GM19455 (cell line): ENCODE measurements at regions not wholly inside any gene's neighbourhood (a gene's known extent, or its start where the extent isn't known, plus 50 kb on each side); places are given as distances from the start of the nearest gene placed in this dataset.

Experiments used
- ATAC-seq: cut with Tn5 transposase; IDR thresholded peaks from one replicate; pipeline ENCODE4 v1.9.1; 2021; ENCODE audit not compliant: unreplicated experiment

GRCh38 chr2:12795851-12796250, 79.1 kb downstream of the TRIB2 start:
- ATAC-seq, result no peak

DNA sequence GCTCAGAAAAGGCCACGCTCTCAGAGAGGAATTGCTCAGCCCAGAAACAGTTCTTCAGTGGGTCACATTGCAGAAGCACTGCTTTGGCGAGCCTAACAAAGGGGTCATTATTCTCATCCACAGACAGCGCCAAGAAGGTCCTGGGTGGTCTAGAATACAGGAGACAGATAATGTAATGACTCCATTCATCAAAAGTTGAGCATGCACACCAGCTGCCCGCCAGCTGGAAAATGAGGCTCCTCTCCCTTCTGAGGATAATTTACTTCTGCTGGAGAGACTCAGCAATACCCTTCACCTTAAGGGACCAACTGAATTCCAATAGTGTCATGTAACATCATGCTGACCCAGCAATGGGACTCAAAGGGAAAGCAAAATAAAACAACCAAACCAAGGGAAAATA, 79.9 kb downstream of the TRIB2 start:
- ATAC-seq, result no peak

DNA sequence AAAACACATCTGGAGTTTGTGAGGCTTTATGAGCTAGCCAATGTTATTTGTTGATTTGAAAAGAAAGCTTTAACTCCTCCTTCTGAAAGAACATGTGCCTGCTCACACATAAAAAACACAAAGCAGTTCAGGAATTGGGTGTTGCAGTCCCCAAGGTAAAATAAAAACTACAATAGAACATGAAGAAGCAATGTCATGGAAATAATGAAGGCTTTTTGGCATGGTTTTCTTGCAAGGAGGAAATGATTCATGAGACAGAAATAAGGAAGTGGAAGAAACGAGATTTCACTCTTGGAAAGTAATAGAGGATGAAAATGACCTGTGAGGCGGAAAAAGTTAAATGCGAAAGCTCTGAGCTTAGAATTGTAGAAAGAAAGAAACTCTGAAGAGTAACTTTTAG, 81.1 kb downstream of the TRIB2 start:
- ATAC-seq, result no peak

DNA sequence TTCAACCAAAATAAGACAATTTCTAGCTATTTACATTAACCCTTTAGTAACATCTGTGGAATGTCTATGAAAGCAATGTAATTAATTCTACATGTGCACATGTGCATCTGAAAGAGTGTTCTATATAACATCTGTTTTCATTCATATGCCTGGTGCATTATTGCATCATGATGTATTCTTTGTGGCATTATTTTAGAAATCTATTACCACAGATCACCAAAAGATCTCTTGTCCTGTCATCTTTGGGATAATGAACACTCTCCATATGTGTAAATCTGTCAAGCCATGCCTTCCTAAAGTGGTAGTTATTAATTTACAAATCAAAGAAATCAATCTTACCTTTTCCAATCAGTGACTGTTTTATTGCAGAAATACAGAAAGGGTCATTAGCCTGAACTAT, 86.9 kb downstream of the TRIB2 start:
- ATAC-seq, result no peak

DNA sequence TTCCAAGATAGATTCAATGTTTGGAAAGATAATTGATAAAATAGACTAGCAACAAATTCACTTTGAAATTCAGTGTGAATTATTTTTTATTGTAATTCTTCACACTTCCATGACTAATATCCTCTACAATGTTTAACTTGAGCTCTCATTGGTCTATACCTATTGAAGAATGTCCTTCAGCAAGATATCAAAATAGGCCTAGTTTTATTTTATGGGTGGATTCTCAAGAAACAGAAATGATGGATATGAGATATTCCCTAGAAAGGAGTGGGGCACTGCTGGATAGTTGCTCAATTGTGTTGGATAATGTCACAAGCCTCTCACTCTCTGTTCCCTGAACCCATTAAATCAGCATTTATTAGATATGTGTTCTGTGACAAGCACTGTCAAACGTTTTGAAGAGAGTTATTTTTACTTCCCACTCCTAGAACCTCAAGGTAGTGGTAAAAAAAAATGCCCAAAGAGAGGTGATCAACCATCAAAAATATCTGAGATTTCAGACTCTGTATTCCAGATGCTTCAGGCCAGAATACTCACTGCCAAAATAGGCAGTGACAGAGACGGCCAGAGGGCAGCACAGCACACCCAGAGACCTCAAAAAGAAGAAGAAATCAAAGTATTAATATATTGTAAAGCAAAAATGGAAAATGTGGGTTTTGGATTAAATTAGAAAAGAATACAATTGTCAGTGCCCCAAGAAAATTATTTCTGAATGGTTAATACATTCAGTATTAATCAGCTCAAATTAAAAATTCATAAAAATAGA, 87.5 kb downstream of the TRIB2 start:
- ATAC-seq, result no peak

GRCh38 chr2:12805033-12805432, 88.3 kb downstream of the TRIB2 start:
- no peak for ATAC-seq

- no peak for ATAC-seq
These were observed 90.0 kb downstream of the TRIB2 start for GRCh38 chr2:12806549-12807242.

DNA sequence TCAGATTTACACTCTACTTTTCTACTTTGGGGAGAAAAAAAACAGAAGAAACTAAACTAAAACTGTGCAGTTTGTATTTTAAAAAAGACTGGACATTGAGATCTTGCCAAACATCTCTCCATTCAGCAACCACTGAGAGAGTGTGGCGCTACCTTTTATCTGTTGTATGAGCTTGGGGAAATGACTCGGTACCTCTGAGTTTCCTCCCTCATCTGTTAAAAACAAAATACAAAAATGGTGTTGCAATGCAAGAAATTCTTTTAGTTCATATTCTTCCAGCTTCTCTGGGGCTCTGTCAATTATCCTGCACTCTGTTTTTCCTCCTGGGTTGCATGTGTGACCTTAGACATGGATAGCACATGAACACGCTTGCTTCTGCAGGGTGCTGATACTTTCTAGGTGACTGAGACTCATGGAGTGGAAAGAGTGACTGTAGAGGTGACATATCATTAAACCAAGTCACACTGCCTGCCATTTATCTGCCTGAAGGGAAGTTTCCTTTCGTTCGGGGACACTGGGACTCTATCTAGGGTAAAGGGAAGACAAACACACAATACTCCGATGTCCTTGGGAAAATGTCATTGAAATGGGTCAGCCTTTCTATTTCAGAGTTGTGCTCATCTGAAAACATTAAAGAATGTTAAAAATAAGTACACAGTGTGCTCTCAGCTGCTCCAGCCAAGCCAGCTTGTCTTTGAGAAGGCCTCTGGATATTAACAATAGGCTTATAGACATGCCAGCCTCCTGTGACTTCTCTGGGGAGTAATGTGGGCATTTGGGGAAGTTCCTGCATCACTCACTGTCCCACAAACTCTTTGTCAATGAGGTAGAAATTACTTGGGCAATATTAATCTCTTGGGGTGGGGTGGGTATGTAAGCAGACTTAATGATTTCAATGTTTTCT, 91.4 kb downstream of the TRIB2 start:
- ATAC-seq, result no peak

- ATAC-seq, result no peak
These were observed 92.8 kb downstream of the TRIB2 start for GRCh38 chr2:12809526-12809925.

GRCh38 chr2:12811916-12812315, 95.2 kb downstream of the TRIB2 start:
- no peak for ATAC-seq

- no peak for ATAC-seq
These were observed 96.4 kb downstream of the TRIB2 start for GRCh38 chr2:12813166-12813565.

GRCh38 chr2:12816379-12817306, 99.9 kb downstream of the TRIB2 start:
- no peak for ATAC-seq

- ATAC-seq, result no peak
These were observed 101.1 kb downstream of the TRIB2 start for GRCh38 chr2:12817870-12818269.

- no peak for ATAC-seq
These were observed 101.8 kb downstream of the TRIB2 start for GRCh38 chr2:12818416-12819102.

DNA sequence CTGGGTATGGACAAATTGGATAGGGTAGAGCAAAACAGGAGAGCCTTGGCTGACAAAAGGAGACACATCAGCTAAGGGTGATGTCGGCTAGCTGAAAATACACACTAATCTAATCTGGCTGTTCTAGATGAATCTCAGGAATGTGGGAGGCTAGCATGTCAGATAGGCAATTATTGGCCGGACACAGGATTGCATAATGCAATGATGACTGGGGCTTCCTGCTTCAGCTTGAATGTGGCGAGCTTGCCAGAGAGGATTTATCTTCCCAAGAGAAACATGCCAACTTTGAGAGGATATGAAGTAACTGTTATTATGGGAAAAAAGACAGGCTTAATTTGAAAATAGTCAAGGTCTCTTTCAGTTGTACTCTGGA, 102.4 kb downstream of the TRIB2 start:
- no peak for ATAC-seq

DNA sequence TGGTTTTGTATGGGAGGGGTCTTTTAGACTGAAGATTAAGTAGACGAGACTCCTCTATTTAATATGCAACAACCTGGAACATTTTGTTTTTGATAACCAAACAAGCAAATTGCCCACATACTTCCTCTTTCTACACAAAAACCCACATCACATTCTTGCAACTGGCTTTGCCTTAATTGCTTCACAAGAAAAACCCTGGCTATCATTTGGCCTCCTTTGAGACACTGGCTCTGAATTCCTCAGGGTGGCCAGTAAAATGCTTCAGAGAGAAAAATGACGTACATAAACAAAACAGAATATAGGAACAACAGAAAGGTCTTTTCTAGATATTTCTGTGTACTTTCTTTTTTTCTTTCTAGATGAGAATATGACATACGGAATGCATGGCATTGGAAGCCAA, 103.0 kb downstream of the TRIB2 start:
- no peak for ATAC-seq

DNA sequence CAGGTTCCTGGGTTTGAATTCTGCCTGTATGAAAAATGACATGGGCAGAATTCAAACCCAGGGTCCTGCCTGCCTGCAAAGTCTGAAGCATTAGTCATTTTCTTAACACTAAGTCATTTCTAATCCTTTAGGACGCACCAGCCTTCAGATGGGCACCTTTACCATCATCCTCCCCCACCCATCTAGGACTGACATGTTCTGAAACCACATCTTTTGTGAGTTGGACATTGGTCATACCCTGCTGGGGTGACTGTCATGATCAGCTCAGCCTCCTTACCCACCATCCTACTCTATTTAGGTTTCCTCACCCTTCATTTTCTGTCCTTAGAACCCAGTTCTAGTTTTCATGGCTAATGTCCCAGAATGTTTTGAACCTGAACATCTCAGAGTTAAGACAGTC, 104.9 kb downstream of the TRIB2 start:
- no peak for ATAC-seq

GRCh38 chr2:12824351-12824777, 107.6 kb downstream of the TRIB2 start:
- no peak for ATAC-seq

DNA sequence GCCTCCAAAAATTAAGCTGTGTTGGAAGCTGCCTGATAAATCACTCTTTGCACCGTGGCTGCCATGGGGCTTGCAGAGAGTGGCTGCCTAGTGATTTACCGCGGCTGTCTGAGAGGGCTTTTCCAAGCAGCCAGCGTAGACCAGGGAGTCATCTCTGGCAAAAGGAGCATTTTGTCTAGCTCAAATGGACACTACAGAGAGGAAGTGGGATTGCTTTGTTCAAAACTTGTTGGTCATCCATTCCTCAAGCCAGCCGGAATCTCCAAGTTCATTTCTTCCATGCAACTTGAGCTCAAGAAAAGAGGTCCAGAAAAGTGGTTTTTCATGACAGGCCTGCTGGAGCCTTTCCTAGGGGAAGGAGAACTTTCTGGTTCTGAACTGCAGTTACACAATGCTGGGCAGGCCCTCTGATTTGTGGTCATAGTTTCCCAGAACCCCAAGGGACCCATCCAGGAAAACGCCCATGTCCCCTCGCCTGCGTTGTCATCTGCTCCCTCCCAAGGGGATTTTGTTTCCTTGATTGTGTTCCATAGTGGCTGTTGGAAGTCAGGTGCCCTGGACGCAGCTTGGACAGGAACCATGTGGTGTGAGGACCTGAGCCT, 108.1 kb downstream of the TRIB2 start:
- no peak for ATAC-seq

DNA sequence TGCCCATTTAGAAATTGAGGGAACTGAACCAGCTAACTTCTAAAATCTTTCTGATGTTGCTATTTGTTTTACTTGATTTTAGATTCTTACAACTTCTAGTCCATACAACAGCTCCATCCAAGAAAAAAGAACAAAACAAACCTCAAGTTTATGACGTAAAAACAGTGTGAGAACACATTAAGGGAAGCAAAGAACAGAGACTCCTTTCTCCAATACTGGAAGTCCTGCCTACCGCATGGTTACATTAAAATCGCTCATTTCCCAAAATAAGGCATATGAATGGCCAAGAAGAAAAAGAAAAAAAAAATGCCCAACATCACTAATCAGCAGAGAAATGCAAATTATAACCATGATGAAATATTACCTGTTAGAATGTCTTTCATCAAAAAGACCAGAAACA, 110.0 kb downstream of the TRIB2 start:
- ATAC-seq, result no peak
